ENCODE measurements at regions not wholly inside any gene's neighbourhood (a gene's known extent, or its start where the extent isn't known, plus 50 kb on each side); places are given as distances from the start of the nearest gene placed in this dataset.

- Histone ChIP-seq H3K36me3 (ENCODE audit: control insufficient read depth in 2 of 2, insufficient read depth in 2 of 2, low read length in 1 of 2) (no peaks in the 10 kb centered on the region), H3K27me3 (ENCODE audit: control insufficient read depth in 2 of 2, insufficient read depth in 1 of 2, low read length in 1 of 2) (no peaks in the 10 kb centered on the region), H3K27ac (ENCODE audit: low read depth in 1 of 2, low read length in 1 of 2) (no peak overlapping the region), H3K4me3 (ENCODE audit: low read length in 2 of 2) (no peak overlapping the region), H3K9me3 (ENCODE audit: control insufficient read depth in 2 of 2, insufficient read depth in 1 of 2, low read length in 1 of 2) (no peaks in the 10 kb centered on the region), H3K4me1 (ENCODE audit: control insufficient read depth in 2 of 2, insufficient read depth in 2 of 2, low read length in 2 of 2) (no peaks in the 10 kb centered on the region)
- WGBS = 83% methylated on average over 1 of the region's 1 CpG
- no peak for DNase-seq (ENCODE audit: low read depth in 6 of 9, low spot score in 9 of 9)
Observed at GRCh38 chr6:113500221-113500620, 356.9 kb upstream of the MARCKS start.

- Histone ChIP-seq H3K4me3 (ENCODE audit: low read length in 2 of 2) (no peak overlapping the region), H3K4me1 (ENCODE audit: control insufficient read depth in 2 of 2, insufficient read depth in 2 of 2, low read length in 2 of 2) (no peaks in the 10 kb centered on the region), H3K27ac (ENCODE audit: low read depth in 1 of 2, low read length in 1 of 2) (no peak overlapping the region), H3K27me3 (ENCODE audit: control insufficient read depth in 2 of 2, insufficient read depth in 1 of 2, low read length in 1 of 2) (no peaks in the 10 kb centered on the region), H3K36me3 (ENCODE audit: control insufficient read depth in 2 of 2, insufficient read depth in 2 of 2, low read length in 1 of 2) (no peaks in the 10 kb centered on the region), H3K9me3 (ENCODE audit: control insufficient read depth in 2 of 2, insufficient read depth in 1 of 2, low read length in 1 of 2) (no peaks in the 10 kb centered on the region)
- DNase-seq (ENCODE audit: low read depth in 6 of 9, low spot score in 9 of 9) = no peak
- WGBS = 97% methylated on average over 2 of the region's 2 CpGs
Observed at GRCh38 chr6:113505084-113505699, 352.0 kb upstream of the MARCKS start.

- Histone ChIP-seq H3K36me3 (ENCODE audit: control insufficient read depth in 2 of 2, insufficient read depth in 2 of 2, low read length in 1 of 2) (no peaks in the 10 kb centered on the region), H3K4me3 (ENCODE audit: low read length in 2 of 2) (no peak overlapping the region), H3K27me3 (ENCODE audit: control insufficient read depth in 2 of 2, insufficient read depth in 1 of 2, low read length in 1 of 2) (no peaks in the 10 kb centered on the region), H3K9me3 (ENCODE audit: control insufficient read depth in 2 of 2, insufficient read depth in 1 of 2, low read length in 1 of 2) (no peaks in the 10 kb centered on the region), H3K27ac (ENCODE audit: low read depth in 1 of 2, low read length in 1 of 2) (no peak overlapping the region), H3K4me1 (ENCODE audit: control insufficient read depth in 2 of 2, insufficient read depth in 2 of 2, low read length in 2 of 2) (no peaks in the 10 kb centered on the region)
- 92% methylated on average over 3 of the region's 3 CpGs for WGBS
- no peak for DNase-seq (ENCODE audit: low read depth in 6 of 9, low spot score in 9 of 9)
Observed at GRCh38 chr6:113508249-113508648, 348.9 kb upstream of the MARCKS start.

- 91% methylated on average over 2 of the region's 2 CpGs for WGBS
- Histone ChIP-seq H3K4me1 (ENCODE audit: control insufficient read depth in 2 of 2, insufficient read depth in 2 of 2, low read length in 2 of 2) (no peaks in the 10 kb centered on the region), H3K27ac (ENCODE audit: low read depth in 1 of 2, low read length in 1 of 2) (no peak overlapping the region), H3K27me3 (ENCODE audit: control insufficient read depth in 2 of 2, insufficient read depth in 1 of 2, low read length in 1 of 2) (no peaks in the 10 kb centered on the region), H3K36me3 (ENCODE audit: control insufficient read depth in 2 of 2, insufficient read depth in 2 of 2, low read length in 1 of 2) (no peaks in the 10 kb centered on the region), H3K9me3 (ENCODE audit: control insufficient read depth in 2 of 2, insufficient read depth in 1 of 2, low read length in 1 of 2) (no peaks in the 10 kb centered on the region), H3K4me3 (ENCODE audit: low read length in 2 of 2) (no peak overlapping the region)
- no peak for DNase-seq (ENCODE audit: low read depth in 6 of 9, low spot score in 9 of 9)
Observed at GRCh38 chr6:113511100-113511499, 346.0 kb upstream of the MARCKS start.

GRCh38 chr6:113512576-113512975 is 344.6 kb upstream of the MARCKS start:
- no peaks in the 10 kb centered on the region for H3K9me3 ChIP-seq (ENCODE audit: control insufficient read depth in 2 of 2, insufficient read depth in 1 of 2, low read length in 1 of 2)
- no peak overlapping the region for H3K4me3 ChIP-seq (ENCODE audit: low read length in 2 of 2)
- 94% methylated on average over 2 of the region's 2 CpGs for WGBS
- DNase-seq (ENCODE audit: low read depth in 6 of 9, low spot score in 9 of 9) = no peak
- H3K4me1 ChIP-seq (ENCODE audit: control insufficient read depth in 2 of 2, insufficient read depth in 2 of 2, low read length in 2 of 2) = no peaks in the 10 kb centered on the region
- H3K36me3 ChIP-seq (ENCODE audit: control insufficient read depth in 2 of 2, insufficient read depth in 2 of 2, low read length in 1 of 2) = no peaks in the 10 kb centered on the region
- H3K27me3 ChIP-seq (ENCODE audit: control insufficient read depth in 2 of 2, insufficient read depth in 1 of 2, low read length in 1 of 2) = no peaks in the 10 kb centered on the region
- no peak overlapping the region for H3K27ac ChIP-seq (ENCODE audit: low read depth in 1 of 2, low read length in 1 of 2)

GRCh38 chr6:113513086-113513485 is 344.1 kb upstream of the MARCKS start:
- Histone ChIP-seq H3K4me3 (ENCODE audit: low read length in 2 of 2) (no peak overlapping the region), H3K4me1 (ENCODE audit: control insufficient read depth in 2 of 2, insufficient read depth in 2 of 2, low read length in 2 of 2) (no peaks in the 10 kb centered on the region), H3K36me3 (ENCODE audit: control insufficient read depth in 2 of 2, insufficient read depth in 2 of 2, low read length in 1 of 2) (no peaks in the 10 kb centered on the region), H3K9me3 (ENCODE audit: control insufficient read depth in 2 of 2, insufficient read depth in 1 of 2, low read length in 1 of 2) (no peaks in the 10 kb centered on the region), H3K27me3 (ENCODE audit: control insufficient read depth in 2 of 2, insufficient read depth in 1 of 2, low read length in 1 of 2) (no peaks in the 10 kb centered on the region), H3K27ac (ENCODE audit: low read depth in 1 of 2, low read length in 1 of 2) (no peak overlapping the region)
- WGBS = 96% methylated on average over 4 of the region's 4 CpGs
- DNase-seq (ENCODE audit: low read depth in 6 of 9, low spot score in 9 of 9) = no peak

DNA sequence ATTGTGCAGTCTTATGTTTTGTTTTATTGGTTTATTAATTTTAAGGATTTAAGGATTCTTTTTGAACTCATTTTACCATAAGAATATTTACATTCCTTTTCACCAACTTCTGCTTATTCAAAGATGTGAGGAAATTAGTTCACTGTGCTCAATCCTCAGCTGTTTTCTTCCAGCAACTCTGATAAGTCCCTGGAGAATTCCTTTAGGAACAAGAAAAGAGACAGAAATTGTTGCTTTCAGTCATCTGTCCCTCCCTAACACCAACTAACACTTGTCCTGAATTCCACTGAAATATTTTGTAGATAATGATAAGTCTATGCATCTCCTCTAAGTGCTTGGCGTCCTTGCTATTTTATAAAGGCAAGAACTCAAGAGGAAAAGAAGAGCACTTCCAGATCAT is 334.8 kb upstream of the MARCKS start:
- H3K36me3 ChIP-seq (ENCODE audit: control insufficient read depth in 2 of 2, insufficient read depth in 2 of 2, low read length in 1 of 2) = no peaks in the 10 kb centered on the region

GRCh38 chr6:113524826-113525225 is 332.3 kb upstream of the MARCKS start:
- Histone ChIP-seq H3K4me3 (ENCODE audit: low read length in 2 of 2) (no peak overlapping the region), H3K36me3 (ENCODE audit: control insufficient read depth in 2 of 2, insufficient read depth in 2 of 2, low read length in 1 of 2) (no peaks in the 10 kb centered on the region), H3K27me3 (ENCODE audit: control insufficient read depth in 2 of 2, insufficient read depth in 1 of 2, low read length in 1 of 2) (no peaks in the 10 kb centered on the region), H3K27ac (ENCODE audit: low read depth in 1 of 2, low read length in 1 of 2) (no peak overlapping the region), H3K4me1 (ENCODE audit: control insufficient read depth in 2 of 2, insufficient read depth in 2 of 2, low read length in 2 of 2) (no peaks in the 10 kb centered on the region), H3K9me3 (ENCODE audit: control insufficient read depth in 2 of 2, insufficient read depth in 1 of 2, low read length in 1 of 2) (no peaks in the 10 kb centered on the region)
- DNase-seq (ENCODE audit: low read depth in 6 of 9, low spot score in 9 of 9) = no peak
- 96% methylated on average over 1 of the region's 1 CpG for WGBS

More for the DNA sequence above, 334.8 kb upstream of the MARCKS start:
- H3K27ac ChIP-seq (ENCODE audit: low read depth in 1 of 2, low read length in 1 of 2) = no peak overlapping the region
- H3K4me3 ChIP-seq (ENCODE audit: low read length in 2 of 2) = no peak overlapping the region
- WGBS = 95% methylated on average over 1 of the region's 1 CpG
- no peaks in the 10 kb centered on the region for H3K27me3 ChIP-seq (ENCODE audit: control insufficient read depth in 2 of 2, insufficient read depth in 1 of 2, low read length in 1 of 2)
- no peaks in the 10 kb centered on the region for H3K9me3 ChIP-seq (ENCODE audit: control insufficient read depth in 2 of 2, insufficient read depth in 1 of 2, low read length in 1 of 2)
- DNase-seq (ENCODE audit: low read depth in 6 of 9, low spot score in 9 of 9) = no peak
- H3K4me1 ChIP-seq (ENCODE audit: control insufficient read depth in 2 of 2, insufficient read depth in 2 of 2, low read length in 2 of 2) = no peaks in the 10 kb centered on the region

GRCh38 chr6:113526553-113526952 is 330.6 kb upstream of the MARCKS start:
- no peak overlapping the region for H3K27ac ChIP-seq (ENCODE audit: low read depth in 1 of 2, low read length in 1 of 2)
- DNase-seq (ENCODE audit: low read depth in 6 of 9, low spot score in 9 of 9) = no peak
- no peaks in the 10 kb centered on the region for H3K9me3 ChIP-seq (ENCODE audit: control insufficient read depth in 2 of 2, insufficient read depth in 1 of 2, low read length in 1 of 2)
- H3K27me3 ChIP-seq (ENCODE audit: control insufficient read depth in 2 of 2, insufficient read depth in 1 of 2, low read length in 1 of 2) = no peaks in the 10 kb centered on the region
- no peaks in the 10 kb centered on the region for H3K4me1 ChIP-seq (ENCODE audit: control insufficient read depth in 2 of 2, insufficient read depth in 2 of 2, low read length in 2 of 2)
- 70% methylated on average over 1 of the region's 1 CpG for WGBS
- H3K4me3 ChIP-seq (ENCODE audit: low read length in 2 of 2) = no peak overlapping the region
- no peaks in the 10 kb centered on the region for H3K36me3 ChIP-seq (ENCODE audit: control insufficient read depth in 2 of 2, insufficient read depth in 2 of 2, low read length in 1 of 2)

- Histone ChIP-seq H3K9me3 (ENCODE audit: control insufficient read depth in 2 of 2, insufficient read depth in 1 of 2, low read length in 1 of 2) (no peaks in the 10 kb centered on the region), H3K27me3 (ENCODE audit: control insufficient read depth in 2 of 2, insufficient read depth in 1 of 2, low read length in 1 of 2) (no peaks in the 10 kb centered on the region), H3K36me3 (ENCODE audit: control insufficient read depth in 2 of 2, insufficient read depth in 2 of 2, low read length in 1 of 2) (no peaks in the 10 kb centered on the region), H3K27ac (ENCODE audit: low read depth in 1 of 2, low read length in 1 of 2) (no peak overlapping the region), H3K4me1 (ENCODE audit: control insufficient read depth in 2 of 2, insufficient read depth in 2 of 2, low read length in 2 of 2) (no peaks in the 10 kb centered on the region), H3K4me3 (ENCODE audit: low read length in 2 of 2) (no peak overlapping the region)
- 97% methylated on average over 3 of the region's 3 CpGs for WGBS
- no peak for DNase-seq (ENCODE audit: low read depth in 6 of 9, low spot score in 9 of 9)
Observed at GRCh38 chr6:113526995-113527394, 330.1 kb upstream of the MARCKS start.

Data from thymus (tissue), 11 donors.